Right hindlimb (tissue), 1 donor: ENCODE measurements at regions not wholly inside any gene's neighbourhood (a gene's known extent, or its start where the extent isn't known, plus 50 kb on each side); places are given as distances from the start of the nearest gene placed in this dataset.

Experiments used
- DNase-seq: peaks from one replicate; pipeline ENCODE4 v3.0.0-alpha.2; 2018

DNA sequence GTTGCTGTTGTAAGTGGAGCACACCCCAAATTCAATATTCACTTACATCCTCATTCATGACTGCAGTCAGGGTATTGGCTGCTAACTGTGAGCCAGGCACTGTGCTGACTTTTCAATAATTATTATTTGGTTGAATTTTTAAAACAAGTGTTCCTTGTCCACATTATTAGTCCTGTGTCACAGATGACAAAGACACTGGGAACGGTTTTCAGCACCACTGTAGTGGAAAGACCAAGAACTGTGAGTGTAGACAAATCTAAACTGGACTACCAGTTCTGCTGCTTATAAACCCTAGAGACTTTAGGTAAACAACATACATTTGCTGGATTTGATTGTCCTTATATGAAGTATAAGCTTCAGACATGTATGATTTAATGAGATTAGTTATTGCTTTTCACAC is 197.7 kb upstream of the ROBO2 start:
- DNase-seq: no peak

DNA sequence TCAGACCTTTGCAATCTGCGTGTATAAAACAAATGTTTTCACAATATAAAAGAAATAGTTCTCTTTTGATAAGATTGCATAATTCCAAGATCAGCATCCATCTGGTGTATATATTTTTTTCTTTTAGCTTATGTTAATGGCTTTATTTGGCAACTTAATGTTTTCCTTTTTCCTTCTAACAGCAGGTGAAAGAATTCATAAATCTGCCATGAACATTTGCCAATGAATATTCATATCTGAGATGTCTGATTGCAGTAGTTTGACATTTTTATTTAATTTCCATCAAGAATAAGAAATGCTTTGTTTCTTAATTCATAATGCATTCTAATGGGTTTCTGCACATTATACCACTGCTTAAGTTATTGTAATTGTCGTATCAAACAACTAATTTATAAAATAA is 184.4 kb upstream of the ROBO2 start:
- no peak for DNase-seq

DNA sequence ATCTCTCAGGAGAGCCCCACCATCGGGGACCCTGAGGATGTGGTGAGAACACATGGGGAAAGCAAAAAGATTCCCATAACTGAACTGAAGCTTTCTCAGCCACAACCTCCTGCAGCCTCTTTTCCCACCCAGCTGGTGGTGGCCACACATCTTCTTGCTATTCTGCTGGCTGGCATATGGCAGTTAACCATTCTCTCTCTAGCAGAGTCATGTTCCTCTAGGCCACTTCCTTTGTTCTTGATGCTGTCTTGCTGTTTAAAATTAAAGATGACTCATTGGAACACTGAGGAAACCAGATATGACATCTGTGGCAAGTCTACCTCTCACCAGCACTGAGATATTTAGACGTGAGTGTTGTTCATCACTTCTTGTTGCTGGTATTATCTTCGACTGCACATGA is 180.3 kb upstream of the ROBO2 start:
- DNase-seq: no peak

DNA sequence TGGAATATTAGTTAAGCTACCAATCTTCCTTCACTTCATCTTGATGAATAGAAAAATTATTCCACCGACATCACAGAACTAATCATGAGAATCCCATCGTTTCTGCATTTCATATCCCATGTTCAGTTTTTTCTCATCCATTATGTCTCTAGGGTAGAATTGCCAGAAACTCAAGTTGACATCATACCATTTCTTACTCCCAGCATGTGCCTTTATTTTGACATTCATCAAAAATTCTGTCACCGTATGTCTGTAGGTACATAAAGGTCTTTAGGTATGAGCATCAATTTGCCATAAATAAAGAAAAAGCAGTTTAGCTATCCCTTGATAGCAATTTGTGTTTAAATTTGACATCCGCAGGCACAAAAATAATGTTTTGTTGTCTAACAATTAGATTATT is 175.5 kb upstream of the ROBO2 start:
- no peak for DNase-seq

DNA sequence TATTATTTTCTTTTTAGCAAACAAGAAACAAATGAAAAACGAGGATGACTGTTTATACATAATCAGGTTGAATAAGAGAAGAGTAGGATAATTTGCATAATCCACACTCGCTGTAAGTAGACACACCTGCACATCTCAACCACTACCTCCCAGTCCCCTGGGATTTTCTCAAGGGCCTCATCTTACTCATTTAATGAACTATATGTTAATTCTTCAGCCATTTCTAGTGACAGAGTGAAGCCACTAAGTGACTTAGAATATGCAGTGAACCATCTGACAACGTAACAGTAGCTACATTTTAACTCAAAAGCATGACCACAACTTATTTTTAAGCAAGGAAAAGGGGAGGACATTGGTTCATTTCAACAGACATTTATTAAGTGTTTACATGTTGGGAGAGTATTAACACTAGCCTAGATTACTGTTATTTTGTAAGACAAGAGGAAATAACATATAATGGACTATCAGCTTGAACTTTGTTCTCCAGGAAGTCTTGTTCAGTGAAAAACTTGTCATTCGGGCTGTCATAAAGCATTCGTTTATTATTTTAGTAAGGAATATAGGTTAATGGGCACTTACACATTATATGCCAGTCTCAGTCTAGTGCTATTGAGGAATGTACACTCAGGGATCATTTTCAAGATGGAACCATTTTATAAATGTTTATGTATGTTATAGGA is 173.0 kb upstream of the ROBO2 start:
- DNase-seq: no peak

DNA sequence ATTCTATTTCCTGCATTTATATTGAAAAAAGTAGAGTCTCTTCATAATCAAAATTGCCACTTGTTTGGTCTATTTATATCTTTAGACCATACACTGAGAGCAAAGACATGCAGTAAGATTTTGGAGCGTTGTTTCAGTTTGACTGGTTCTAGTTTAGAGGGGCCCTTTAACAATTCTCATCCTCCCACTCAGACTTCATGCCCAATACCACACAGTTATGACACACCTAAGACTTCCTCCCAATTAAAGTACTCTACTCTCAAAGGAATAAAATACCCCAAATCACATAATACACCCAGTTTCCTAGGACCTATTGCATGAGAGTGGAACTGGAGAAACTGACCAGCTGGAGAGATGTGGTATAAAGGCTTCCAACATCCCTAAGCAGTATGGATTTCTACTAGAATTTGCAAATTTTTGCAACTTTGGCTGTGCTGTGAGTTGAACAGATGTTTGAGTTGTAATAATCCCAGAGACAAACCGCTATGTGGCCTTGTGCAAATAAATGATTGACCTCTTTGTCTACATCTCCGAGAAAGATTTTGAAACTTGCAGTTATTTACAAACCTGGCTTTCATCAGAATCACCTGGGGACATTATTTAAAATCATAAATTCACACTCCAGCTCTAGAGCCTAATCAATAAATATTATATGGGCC is 170.0 kb upstream of the ROBO2 start:
- DNase-seq: no peak

DNA sequence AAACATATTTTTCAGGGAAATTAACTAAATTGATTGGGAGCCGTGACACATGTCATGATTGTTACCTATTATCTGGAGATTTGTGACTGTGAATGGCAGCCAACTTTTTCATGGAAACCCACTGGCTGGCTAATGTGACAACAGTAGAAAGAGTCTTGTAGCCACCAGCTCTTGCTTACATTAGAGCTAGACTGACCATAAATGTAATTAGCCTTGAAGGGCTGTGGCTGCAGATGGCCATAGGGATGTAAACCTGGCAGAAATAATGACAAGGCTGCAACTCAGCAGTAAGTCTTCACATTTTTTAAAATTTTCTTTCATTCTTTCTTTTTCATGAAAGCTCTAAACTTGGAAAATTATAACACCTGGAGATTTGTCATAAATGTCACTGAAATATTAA is 168.2 kb upstream of the ROBO2 start:
- no peak for DNase-seq

DNA sequence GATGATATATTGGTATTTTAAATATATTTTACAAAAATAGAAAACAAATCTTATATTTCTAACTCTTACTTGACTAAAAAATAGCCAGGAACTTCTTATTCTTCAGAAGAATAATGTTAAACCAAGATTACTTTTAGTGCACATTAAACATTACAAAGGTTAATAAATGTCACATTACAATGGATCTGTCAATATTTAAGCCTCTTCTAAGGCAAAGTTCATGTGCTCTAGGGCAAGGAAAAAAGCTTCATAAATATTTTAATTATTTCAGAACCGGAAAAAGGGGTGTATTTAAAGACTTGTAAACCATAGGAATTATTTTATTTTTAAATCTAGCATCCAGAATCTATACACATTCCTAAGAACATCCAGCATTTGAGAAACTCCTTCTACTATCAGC is 166.9 kb upstream of the ROBO2 start:
- no peak for DNase-seq

DNA sequence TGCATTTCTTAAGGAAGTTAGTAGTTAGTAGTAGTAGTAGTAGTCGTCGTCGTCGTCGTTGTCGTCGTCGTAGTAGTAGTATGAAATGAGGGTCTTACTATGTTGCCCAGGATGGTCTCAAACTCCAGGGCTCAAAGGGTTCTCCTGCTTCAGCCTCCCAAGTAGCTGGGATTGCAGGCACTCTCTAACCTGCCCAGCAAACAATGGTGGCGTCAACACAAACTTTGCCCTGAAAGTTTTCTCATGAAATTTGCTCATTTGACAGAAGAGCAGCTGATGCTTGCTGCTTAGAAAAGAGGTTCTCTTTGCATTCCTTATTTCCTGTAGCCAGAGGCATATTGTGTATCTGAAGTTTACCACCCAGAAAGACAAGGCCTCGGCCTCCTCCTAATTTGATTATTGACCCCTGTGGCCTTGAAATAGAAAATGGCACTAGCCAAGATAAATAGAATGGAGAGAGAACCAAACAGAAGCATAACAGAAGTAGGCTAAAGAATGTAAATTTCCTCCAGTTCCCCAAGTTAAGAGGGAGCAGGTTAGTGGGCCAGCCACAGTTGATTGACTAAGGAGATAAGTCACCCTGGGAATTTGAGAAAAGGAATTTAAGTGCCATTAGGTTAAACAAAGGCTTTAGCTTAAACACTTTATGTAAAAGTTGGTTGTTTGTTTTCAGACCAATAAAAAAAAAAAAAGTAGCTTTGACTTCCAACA is 166.2 kb upstream of the ROBO2 start:
- DNase-seq: no peak

DNA sequence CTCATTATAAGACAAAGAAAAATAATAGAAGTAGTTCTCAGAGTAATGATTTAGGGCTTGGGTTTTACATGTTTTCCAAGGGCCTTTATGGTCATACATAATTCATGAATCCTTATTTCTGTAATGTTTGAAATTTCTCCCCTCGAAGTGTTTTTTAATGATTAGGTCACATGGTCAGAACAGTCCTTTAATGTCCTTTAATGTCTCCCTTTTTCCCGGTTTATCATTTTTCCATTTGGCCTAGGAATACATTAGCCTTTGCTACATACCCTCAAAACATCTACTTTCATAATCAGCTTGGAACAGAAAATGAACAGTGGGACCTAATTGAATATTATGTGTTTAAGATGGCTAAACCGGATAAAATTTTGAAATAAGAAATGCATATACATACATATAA is 159.9 kb upstream of the ROBO2 start:
- DNase-seq: no peak

DNA sequence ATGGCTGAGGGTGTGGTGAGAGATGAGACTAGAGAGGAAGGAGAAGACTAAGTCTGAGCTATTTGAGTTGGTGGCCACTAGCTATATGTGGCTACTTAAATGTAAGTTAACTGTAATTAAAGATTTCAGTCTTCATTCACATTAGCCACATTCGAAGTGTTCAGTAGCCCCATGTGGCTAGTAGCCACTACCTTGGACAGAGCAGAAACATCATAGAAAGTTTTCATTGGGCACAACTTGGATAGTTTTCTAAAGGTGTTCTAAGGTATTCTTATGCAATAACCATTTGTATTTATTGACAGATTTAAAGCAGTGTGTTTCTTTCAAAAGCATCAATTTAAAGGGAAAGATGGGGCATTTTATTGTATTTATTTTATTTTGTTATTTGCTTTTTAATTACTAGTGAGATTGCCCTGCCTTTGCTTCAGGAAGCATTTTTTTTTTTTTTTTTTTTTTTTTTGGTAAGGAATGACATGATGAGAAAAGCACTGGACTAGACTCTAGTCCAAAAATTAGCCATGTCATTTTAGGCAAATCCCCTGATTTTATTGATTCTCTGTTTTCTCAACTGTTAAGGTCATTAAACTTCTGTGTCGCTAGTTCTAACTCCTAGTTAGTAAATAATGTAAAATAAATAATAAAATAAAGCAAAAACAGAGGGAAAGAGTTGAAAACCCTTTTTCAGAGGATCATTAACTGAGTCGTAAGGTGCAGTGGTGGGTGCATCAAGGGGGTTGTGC is 153.0 kb upstream of the ROBO2 start:
- no peak for DNase-seq

DNA sequence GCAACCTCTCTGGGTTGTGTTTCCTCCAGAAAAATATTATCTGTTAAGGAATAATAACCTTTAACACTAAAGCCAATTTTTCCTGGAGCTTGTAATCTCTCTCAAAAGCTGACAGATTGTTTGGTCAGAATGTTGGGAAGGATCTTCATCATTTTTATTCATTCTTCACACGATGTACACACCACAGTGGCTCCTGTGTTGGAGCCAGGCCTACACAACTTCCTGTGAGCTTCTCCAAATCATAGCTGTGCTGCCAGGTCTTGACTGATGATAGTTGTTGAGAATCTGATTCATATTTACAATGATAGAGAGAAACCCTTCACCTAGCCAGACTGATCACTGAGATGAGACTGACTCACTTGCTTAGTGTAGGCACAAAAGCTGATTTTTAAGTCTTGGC is 151.0 kb upstream of the ROBO2 start:
- no peak for DNase-seq

DNA sequence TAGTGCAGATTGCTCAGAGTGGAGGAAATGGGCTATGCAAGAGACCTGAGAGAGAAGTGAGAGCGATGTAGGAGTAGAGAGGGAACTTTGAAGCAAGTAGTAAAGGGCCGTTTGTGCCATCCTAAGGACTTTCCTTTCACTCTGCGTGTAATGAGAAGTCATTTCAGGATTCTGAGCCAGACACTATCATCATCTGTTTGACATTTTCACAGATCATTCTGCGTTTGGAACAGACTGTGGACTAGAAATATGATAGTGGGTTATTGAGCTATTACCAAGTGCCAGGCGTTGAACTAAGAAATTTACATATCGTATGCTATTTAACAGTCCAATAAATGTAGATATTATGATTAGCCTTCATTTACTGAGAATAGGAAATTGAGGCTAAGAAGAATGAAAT is 150.0 kb upstream of the ROBO2 start:
- DNase-seq: no peak

DNA sequence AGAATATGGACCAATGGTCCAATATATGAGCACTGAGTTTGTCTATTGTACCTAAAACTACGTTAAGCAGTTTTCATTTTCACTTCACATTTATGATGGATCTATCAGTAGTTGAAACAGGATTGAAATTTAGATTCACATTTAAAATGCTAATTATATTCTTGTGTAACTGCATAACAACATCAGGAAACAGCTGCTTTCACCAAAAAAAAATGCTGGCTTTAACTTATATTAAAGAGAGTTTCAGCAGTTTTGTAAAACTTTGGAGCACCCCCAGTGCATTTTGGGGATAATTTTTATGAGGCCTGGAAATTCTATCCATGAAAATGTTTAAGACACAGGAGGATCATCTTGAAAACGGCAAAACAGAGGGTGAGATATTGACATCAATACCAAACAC is 142.8 kb upstream of the ROBO2 start:
- DNase-seq: no peak

DNA sequence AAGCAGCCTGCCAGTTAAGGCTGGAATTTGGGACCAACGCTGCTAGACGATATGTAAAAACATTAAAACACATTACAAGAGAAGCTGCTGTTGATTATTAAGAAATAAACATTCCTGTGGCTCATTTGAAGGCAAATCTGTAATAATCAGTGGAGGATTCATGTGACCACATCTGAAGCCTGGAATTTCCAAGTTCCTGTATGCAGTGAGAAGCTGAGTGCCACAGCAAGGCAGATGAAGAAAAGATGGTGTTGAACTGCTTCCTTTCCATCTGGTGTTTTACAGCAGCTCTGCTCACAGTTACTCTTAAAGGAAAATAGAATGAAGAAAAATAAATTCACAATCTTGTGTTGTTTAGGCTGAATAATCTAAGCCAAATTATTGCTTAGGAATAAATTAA is 139.3 kb upstream of the ROBO2 start:
- DNase-seq: no peak

DNA sequence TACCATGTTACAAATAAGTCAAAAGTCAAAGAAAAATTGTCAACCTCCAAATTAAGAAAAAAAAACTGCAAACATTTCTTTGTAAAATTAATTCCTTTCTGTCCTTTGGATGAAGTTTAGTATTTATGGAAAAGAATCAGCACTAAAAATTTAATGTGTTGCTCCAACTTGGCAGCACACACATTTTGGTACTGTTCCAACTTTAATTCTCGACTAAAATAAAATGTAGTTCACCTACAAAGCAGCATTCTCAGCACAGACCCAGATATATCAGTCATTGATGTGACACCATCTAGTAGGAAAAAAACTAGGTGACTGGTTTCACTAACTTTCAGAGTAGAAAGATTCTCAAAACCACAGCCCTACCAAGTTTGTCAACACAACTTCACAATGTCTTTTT is 131.7 kb upstream of the ROBO2 start:
- no peak for DNase-seq

DNA sequence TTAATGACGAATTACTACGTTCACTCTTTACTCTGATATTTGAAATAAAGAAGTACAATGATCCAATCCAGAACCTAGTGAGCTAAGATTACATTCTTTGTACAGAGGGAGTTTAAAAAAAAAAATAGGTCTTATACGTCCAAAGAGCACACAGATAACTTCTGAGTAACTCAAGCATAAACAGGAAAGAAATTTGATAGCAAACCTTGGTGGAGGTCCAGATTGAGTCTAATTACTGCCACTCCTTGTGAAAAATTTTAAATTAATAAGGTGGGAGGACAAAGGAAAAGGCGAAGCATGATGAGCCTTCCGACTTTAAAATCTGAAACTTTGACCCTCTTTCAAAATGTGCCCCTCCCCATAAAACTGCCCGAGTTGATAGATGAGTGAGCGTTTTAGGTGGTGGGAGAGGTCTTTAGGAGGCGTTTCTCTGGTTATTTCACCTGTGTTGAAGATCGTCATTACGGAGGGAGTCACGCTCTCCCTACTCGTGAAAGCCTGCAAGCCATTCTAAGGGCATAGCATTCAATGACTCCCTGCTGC is 127.0 kb upstream of the ROBO2 start:
- no peak for DNase-seq

DNA sequence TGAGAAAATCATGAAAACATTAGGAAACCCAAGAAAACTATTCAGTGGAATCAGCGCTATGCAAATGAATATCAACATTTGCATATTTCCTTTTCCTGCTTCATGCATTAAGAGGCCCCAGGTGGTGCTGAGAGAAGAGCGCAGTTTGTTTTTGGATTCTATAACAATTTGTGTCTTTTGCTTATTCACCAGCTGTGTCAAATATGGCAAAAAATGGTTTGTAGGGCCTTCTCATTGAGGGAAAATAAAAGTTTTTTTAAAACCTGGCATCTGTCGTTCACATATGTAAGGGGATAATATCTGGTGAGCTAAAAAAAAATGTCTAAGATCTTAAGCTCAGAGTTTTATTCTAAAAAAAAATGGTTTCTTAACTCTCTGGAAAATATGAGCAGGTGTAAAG is 122.5 kb upstream of the ROBO2 start:
- no peak for DNase-seq

DNA sequence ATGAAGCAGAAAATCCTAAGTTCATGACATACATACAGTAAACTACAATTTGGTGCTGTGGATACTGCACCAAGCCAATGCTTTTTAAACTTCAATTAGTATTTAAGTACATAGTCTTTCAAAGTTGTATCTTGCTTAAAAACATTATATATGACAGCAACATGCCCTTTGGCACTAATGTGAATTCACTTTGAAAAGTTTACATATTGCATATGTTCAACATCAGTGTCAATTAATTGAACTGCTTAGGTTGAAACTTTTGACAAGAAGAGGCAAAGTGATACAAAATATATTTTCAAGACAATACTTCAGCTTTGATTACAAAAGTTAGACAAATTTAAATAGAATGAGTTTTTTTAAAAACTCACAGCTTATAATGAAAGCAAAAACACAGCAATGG is 119.4 kb upstream of the ROBO2 start:
- no peak for DNase-seq

DNA sequence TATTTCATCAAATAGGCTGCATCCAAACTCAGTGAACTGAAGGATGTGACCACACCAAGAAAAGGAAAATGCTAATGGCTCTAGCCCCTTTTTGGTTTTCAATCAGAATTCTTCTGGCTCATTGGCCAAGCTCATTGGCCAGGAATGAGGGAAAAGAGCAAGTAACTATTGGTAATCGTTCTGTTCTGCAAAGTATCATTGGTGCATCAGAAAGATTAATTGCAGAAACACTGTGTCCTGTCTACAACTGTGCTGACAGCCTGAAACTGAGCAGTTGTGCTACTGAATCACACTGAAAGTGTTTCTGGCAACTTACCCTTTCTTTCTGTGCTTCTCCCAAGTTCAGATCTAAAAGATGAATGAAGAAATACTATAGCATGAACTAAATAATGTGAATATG is 116.4 kb upstream of the ROBO2 start:
- DNase-seq: no peak

DNA sequence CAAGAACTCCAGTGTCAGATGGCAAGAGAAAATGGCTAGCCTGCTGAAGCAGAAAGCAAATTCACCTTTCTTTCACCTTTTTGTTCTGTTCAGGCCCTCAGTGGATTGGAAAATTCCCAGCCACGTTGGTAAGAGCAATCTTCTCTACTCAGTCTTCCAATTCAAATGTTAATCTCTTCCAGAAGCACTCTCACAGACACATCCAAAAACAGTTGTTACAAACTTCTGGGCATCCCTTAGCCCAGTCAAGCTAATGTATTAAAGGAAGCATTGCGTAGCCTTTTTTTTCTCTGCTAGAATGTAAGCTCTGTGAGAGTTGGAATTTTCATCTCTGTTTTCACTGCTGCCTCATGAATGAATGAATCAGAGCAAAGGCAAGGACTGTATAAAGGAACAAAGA is 109.2 kb upstream of the ROBO2 start:
- no peak for DNase-seq

DNA sequence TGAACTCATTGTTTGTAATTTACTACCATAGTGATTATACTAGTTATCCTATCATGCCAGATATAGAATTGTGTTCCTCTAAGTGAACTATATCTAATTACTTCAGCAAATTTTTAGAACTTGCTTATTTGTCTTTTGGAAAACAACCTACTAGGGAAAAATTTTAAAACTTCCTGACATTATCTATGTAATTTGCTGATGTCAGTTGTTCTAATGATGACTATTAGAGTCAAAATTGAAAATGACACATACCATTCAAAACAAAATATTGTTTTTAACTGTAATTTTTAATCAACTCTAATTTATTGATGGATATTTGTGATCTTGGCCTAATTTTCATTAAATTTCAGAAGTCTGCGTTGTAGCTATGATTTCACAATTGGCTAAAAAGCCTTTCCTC is 106.7 kb upstream of the ROBO2 start:
- DNase-seq: no peak

DNA sequence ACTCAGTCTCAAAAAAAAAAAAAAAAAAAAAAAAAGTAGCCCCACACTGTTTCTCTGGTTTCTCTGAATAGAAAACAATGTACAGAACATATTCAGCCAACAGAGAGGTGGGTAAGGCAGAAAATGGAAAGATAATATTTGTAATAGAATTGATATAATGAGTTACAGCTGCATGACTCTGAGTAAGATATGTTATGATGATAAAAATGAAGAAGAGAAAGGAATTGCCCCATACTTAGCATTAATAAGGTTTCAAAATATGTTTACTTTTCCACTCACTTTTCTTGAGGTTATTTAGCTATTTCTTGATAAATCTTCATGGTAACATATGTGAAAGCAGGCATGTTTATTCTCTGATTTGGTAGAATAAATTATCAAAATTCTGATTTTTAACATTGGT is 100.9 kb upstream of the ROBO2 start:
- DNase-seq: no peak
